ENCODE measurements at regions not wholly inside any gene's neighbourhood (a gene's known extent, or its start where the extent isn't known, plus 50 kb on each side); places are given as distances from the start of the nearest gene placed in this dataset.
A peak's percentile ranks its signal among the peaks of the same experiment; 100 is the strongest.

DNA sequence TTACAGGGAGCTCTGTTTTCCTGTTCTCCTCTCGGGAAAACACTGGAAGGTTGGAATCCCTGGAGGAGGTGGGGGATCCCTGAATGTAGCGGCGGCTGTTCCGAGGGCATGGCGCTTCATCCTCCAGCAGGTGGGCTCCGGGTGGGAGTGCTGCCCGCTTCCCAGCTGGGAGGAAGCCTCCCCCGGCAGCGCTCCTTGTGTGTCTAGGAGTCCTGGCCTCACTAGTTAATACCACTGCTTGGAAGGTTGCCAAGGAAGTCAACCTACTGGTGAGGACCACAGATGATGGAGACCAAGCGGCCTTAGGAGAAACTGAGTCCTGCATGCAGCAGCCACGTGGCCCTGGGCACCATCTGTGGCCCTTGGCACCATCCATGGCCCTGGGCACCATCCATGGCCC, 151.9 kb upstream of the PFKP start:
- FAIRE-seq (no peak), DNase-seq (ENCODE audit: insufficient read length) (no peak)
- TF ChIP-seq POLR2A (IDR thresholded peaks at IDR 0.05; ENCODE audit: low read depth, low read length) (no peak), TAF1 (IDR thresholded peaks at IDR 0.05; ENCODE audit: borderline replicate concordance, low read depth, low read length) (no peak)

DNA sequence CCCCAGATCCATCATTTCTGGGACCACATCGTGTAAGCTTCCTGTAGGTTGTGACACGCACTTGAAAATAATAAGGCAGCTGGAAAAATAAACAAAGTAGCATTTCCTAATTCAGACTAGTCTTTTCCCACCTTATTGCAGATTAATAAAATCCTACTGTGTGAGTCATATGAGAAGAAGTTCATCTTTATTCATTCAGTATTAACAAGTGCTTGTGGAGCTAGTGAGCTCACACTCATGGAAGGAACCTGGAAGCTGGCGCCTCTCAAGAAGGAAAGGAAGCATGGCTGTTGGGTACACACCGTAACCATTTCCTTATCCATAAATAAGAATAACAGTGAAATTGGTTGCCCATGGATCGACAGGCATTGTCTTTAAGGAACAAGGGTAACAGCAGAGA, 152.6 kb upstream of the PFKP start:
- TF ChIP-seq POLR2A (IDR thresholded peaks at IDR 0.05; ENCODE audit: low read depth, low read length) = no peak
- TF ChIP-seq TAF1 (IDR thresholded peaks at IDR 0.05; ENCODE audit: borderline replicate concordance, low read depth, low read length) = no peak
- TF ChIP-seq POLR2AphosphoS5 (IDR thresholded peaks at IDR 0.05; ENCODE audit: low read depth, low read length) = no peak
- DNase-seq (ENCODE audit: insufficient read length) (no peak), FAIRE-seq (no peak)

DNA sequence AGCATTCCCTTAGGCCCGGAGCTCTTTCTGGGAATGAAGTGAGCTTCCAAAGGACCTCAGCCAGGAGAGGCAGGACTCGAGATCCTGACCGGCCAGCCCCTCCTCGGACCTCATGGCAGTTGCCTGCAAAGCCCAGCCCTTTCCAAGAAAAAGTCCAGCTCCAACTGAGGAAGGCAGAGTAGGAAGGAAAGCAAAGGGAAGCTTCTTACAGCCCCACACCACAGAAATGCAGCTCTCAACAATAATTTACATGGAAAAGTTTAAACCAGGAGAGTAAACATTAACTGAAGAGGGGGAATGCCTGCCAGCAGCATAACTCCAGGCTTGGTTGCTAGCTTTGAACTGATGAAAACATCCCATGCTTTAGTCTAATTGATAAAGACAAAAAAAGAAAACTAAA, 153.9 kb upstream of the PFKP start:
- FAIRE-seq (no peak), DNase-seq (ENCODE audit: insufficient read length) (no peak)
- TF ChIP-seq TAF1 (IDR thresholded peaks at IDR 0.05; ENCODE audit: borderline replicate concordance, low read depth, low read length) (no peak), POLR2A (IDR thresholded peaks at IDR 0.05; ENCODE audit: low read depth, low read length) (no peak), POLR2AphosphoS5 (IDR thresholded peaks at IDR 0.05; ENCODE audit: low read depth, low read length) (no peak)

DNA sequence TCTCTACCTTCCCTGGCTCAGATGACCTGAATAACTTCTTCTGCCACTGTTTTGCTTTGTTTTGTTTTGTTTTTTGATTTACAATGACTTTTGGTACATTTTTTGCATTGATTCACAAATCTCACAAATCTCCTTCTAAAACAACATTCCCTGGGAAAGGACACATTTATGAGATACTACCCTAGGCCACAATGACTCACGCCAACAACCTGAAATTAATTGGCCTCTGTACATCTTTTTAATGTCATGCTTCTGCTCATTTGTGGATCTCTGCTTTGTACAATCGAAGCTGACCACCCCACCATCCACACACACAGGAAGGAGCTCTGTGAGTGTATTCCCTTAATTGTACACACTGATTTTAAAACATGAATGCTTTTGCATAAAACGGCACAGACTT, 156.7 kb upstream of the PFKP start:
- no peak for DNase-seq (ENCODE audit: insufficient read length)
- no peak for FAIRE-seq
- no peak for TF ChIP-seq POLR2A (IDR thresholded peaks at IDR 0.05; ENCODE audit: low read depth, low read length)
- TF ChIP-seq POLR2AphosphoS5 (IDR thresholded peaks at IDR 0.05; ENCODE audit: low read depth, low read length) = no peak
- TF ChIP-seq TAF1 (IDR thresholded peaks at IDR 0.05; ENCODE audit: borderline replicate concordance, low read depth, low read length) = no peak

GRCh38 chr10:2909921-2910320, 157.4 kb upstream of the PFKP start:
- FAIRE-seq (no peak), DNase-seq (ENCODE audit: insufficient read length) (no peak)
- TF ChIP-seq POLR2A (IDR thresholded peaks at IDR 0.05; ENCODE audit: low read depth, low read length) = no peak
- no peak for TF ChIP-seq TAF1 (IDR thresholded peaks at IDR 0.05; ENCODE audit: borderline replicate concordance, low read depth, low read length)
- TF ChIP-seq POLR2AphosphoS5 (IDR thresholded peaks at IDR 0.05; ENCODE audit: low read depth, low read length) = no peak

DNA sequence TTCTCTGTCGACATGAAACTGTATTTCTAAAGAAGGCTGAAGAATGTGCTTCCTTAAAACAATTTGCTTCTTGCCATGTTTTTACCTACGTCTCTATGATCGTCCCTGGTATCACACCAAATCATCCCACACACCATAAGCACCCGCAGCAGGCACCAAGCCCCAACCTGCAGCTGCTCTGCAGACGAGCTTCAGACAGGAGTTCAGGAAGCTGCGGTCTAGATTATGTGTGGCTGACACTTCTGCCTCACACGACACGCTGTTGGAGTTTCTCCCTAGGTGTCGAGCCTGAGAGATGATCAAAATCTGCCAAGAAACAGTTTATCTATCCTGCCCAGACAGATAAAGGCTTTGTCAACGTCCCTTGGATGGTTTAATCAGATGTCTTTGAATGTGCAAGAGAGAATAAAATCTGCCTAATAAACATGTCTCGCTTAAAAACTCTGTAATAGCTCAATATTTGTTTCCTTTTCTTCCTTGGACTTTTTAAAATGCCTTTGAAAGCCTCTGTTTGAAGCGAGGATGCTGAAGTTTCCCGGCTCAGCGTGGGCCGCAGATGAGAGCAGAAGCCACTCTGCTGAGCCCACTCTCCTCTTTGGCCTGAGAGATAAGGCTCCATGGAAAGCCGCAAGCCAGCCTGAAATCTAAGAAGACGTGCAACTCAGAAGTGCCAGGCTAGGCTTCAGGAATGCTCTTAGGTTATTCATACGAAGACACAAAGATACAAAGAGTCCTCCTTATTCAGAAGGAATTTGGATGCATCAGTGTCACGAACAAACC, 158.3 kb upstream of the PFKP start:
- FAIRE-seq = no peak
- TF ChIP-seq TAF1 (IDR thresholded peaks at IDR 0.05; ENCODE audit: borderline replicate concordance, low read depth, low read length) (no peak), POLR2AphosphoS5 (IDR thresholded peaks at IDR 0.05; ENCODE audit: low read depth, low read length) (no peak), POLR2A (IDR thresholded peaks at IDR 0.05; ENCODE audit: low read depth, low read length) (no peak)
- no peak for DNase-seq (ENCODE audit: insufficient read length)

DNA sequence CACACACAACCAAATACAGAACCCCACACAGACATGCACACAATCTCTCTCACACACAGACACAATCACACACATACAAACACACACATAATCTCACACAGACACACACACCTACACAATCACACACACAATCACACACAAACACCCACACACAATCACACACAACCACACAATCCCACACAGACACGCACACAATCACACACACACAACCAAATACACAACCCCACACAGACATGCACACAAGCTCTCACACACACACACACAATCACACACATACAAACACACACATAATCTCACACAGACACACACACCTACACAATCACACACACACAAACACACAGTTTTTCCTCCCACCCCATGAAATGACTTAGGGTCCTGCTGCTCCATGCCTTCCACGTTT, 160.4 kb upstream of the PFKP start:
- peak; percentile 44 for FAIRE-seq
- DNase-seq (ENCODE audit: insufficient read length) = no peak
- no peak for TF ChIP-seq POLR2A (IDR thresholded peaks at IDR 0.05; ENCODE audit: low read depth, low read length)
- no peak for TF ChIP-seq POLR2AphosphoS5 (IDR thresholded peaks at IDR 0.05; ENCODE audit: low read depth, low read length)
- TF ChIP-seq TAF1 (IDR thresholded peaks at IDR 0.05; ENCODE audit: borderline replicate concordance, low read depth, low read length) = no peak

DNA sequence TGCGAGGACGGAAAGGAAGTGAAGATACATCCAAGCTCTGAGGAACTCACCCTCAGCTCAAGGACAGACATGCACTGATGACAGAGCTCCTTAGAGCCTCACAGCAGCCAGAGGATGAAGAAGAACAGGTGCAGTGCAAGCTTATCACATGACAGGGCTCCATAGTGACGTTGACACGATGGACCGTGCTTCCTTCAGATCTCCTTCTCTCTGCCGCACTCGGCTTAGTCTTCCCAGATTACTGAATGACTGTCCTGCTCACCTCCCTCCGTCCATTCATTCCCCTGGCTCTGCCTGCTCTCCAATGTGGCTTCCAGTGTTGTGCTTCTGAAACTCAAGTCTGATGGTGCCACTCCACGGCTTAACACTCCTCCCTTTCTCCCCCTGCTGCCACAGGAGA, 161.5 kb upstream of the PFKP start:
- no peak for FAIRE-seq
- TF ChIP-seq POLR2A (IDR thresholded peaks at IDR 0.05; ENCODE audit: low read depth, low read length) (no peak), POLR2AphosphoS5 (IDR thresholded peaks at IDR 0.05; ENCODE audit: low read depth, low read length) (no peak)
- no peak for DNase-seq (ENCODE audit: insufficient read length)

- FAIRE-seq = no peak
- DNase-seq (ENCODE audit: insufficient read length) = no peak
- TF ChIP-seq TAF1 (IDR thresholded peaks at IDR 0.05; ENCODE audit: borderline replicate concordance, low read depth, low read length) (no peak), POLR2A (IDR thresholded peaks at IDR 0.05; ENCODE audit: low read depth, low read length) (no peak), POLR2AphosphoS5 (IDR thresholded peaks at IDR 0.05; ENCODE audit: low read depth, low read length) (no peak)
These were observed 166.8 kb upstream of the PFKP start for GRCh38 chr10:2900530-2900929.

GRCh38 chr10:2899246-2899951, 167.9 kb upstream of the PFKP start:
- DNase-seq (ENCODE audit: insufficient read length) (no peak), FAIRE-seq (no peak)
- TF ChIP-seq POLR2A (IDR thresholded peaks at IDR 0.05; ENCODE audit: low read depth, low read length) (no peak), TAF1 (IDR thresholded peaks at IDR 0.05; ENCODE audit: borderline replicate concordance, low read depth, low read length) (no peak), POLR2AphosphoS5 (IDR thresholded peaks at IDR 0.05; ENCODE audit: low read depth, low read length) (no peak)

DNA sequence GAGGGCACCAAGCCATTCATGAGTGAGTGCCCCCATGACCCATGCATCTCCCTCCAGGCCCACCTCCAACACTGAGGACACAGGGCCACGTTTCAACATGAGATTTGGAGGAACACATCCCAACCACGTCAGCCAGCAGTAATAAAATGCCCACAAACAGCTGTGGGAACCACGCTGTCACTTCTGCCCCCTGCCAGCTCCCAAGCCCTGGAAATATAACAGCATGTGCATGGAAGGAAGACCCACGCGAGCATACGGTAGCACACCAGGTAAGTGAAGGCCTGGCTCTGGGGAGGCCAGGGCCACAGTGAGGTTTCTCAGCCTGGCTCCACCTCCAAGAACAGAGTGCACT, 168.9 kb upstream of the PFKP start:
- TF ChIP-seq POLR2AphosphoS5 (IDR thresholded peaks at IDR 0.05; ENCODE audit: low read depth, low read length) (no peak), TAF1 (IDR thresholded peaks at IDR 0.05; ENCODE audit: borderline replicate concordance, low read depth, low read length) (no peak), POLR2A (IDR thresholded peaks at IDR 0.05; ENCODE audit: low read depth, low read length) (no peak)
- FAIRE-seq = no peak
- DNase-seq (ENCODE audit: insufficient read length) = no peak

Measured in GM12892 (cell line).